Body of pancreas (tissue), 4 donors: ENCODE measurements at regions not wholly inside any gene's neighbourhood (a gene's known extent, or its start where the extent isn't known, plus 50 kb on each side); places are given as distances from the start of the nearest gene placed in this dataset.

ENCODE experiments used
- CTCF ChIP-seq, 7 experiments: fragments of 450-650 bp in 4 of 7; fragments of 200-600 bp in 3 of 7; sonication (generic) in 3 of 7; IDR thresholded peaks; one replicate each; pipeline ENCODE4 v1.5.1; 2016 to 2019; ENCODE audit warnings: antibody characterized with exemption in 7 of 7
- POLR2A ChIP-seq, 3 donors: fragments of 450-650 bp; IDR thresholded peaks; one replicate each; pipeline ENCODE4 v1.6.1; 2016; ENCODE audit warnings: antibody characterized with exemption in 3 of 3, mild to moderate bottlenecking in 2 of 3

GRCh38 chr9:25025156-25025555 lies 479.5 kb upstream of the IZUMO3 start:
- no peak for TF ChIP-seq POLR2A (IDR thresholded peaks at IDR 0.05)
- TF ChIP-seq CTCF (IDR thresholded peaks at IDR 0.05) = no peak
